Adipose tissue (tissue), 3 donors: ENCODE measurements at regions not wholly inside any gene's neighbourhood (a gene's known extent, or its start where the extent isn't known, plus 50 kb on each side); places are given as distances from the start of the nearest gene placed in this dataset.
"Not testable (repeated sequence)": the region's sequence is repeated elsewhere in the genome, so short reads cannot be mapped to it uniquely, and the experiment has no call there.

Experiments used
- H3K27ac ChIP-seq: one replicate; pipeline ENCODE4 v1.5.1; 2013; ENCODE audit warnings: low read depth, low read length
- WGBS, 3 donors: extraction: QIAGEN DNeasy Blood & Tissue Kit; methylation state at CpG; one replicate each; pipeline ENCODE4 v1.1.7; 2013; 5-methylcytosine and 5-hydroxymethylcytosine counted together
- donor health status: healthy with polysubstance abuse.
- donor health status: Bipolar disorder and iron deficiency.
- donor health status: healthy.

DNA sequence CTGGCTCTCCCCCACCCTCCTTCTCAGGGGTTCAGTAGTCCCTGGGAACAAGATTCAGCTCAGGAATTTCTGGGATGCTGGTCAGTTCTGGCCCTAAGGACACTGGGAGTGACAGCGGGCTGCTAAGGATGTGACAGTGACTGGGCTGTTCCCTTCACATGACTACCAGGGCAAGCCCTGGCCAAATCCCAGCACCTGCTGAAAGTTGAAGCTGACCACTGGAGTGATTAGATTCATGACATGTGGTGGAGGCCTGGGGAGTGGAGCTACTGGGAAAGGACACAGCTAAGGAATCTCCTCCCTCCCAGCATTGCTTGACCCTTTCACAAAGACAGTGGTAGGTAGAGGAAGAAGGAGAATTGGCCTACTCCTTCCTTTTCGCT is 204.9 kb downstream of the DAD1 start:
- no peak overlapping the region for H3K27ac ChIP-seq
- 89 to 98% (median 91%) methylated on average over 2 of the region's 2 CpGs for WGBS, 3 donors

DNA sequence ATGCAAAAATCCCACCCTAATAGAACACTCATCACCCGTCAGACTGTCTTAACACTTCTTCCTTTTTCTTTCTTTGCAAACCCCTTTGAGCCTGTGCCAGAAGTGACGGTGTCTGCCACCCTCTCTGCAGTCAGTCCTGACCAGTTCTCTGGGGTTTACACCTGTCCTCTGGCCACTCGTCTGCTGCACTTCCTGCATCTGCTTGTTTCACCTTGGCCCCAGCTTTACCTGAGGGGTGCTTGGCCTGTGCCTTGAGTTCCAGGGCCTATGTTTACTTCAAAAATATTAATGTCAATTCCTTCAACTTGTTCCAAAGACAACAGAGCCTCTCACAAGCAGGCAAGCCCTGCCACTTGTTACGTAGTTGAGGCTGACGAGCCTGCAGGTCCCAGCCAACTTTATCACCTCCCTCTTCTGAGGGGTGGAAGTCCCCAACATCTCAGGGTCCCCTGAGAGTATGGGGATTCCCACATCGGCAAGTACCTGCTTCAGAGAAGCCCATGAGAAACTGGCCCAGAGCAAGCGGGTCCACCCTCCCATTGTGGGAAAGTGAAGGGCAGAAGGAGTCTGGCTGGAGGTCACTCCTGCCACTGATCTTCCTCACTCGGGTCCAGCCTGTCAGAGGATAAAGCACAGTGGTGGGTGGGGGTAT is 205.4 kb downstream of the DAD1 start:
- WGBS, 3 donors = 62 to 65% (median 65%) methylated on average over 8 of the region's 8 CpGs
- H3K27ac ChIP-seq = no peak overlapping the region

DNA sequence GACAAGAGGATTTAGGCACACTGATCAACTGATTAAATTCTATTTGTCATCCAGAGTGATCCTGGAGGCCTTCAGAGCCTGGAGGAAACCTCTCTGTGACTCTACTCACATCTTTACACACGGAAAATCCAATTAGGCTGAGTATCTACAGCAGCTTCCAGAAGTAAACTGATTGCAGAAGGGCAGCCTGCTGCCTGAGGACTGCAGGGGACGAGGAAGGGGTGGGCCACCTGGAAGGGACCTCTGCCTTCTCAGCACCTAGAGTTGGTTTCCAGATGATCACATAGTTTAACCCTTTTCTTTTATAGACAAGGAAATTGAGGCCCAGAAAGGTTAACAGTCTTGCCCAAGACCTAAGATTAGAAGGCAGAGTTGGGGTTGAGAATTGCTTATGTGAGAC is 206.1 kb downstream of the DAD1 start:
- H3K27ac ChIP-seq = no peak overlapping the region
- 84 to 96% (median 85%) methylated on average over 2 of the region's 2 CpGs for WGBS, 3 donors

DNA sequence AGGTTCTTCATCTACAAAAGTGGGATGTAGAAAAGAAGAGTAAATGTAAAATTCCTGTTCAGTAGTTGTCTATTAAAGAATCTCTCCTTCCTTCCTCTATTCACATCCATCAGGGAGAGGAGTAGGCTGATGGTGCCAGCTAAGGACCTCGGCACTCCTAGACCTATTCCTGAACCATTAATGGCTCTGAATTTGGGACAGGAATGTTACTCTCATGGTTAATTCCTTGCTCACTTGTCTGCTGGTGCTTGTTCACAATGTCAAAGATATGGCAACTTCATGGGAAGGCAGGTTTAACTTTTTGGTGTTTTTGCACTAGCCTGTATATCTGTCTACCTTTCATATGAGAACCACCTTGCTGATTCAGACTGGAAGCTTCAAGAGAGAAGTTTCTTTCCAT is 206.6 kb downstream of the DAD1 start:
- H3K27ac ChIP-seq = no peak overlapping the region
- whole genome bisulfite sequencing, 3 donors = 95 to 100% (median 96%) methylated on average over 1 of the region's 1 CpG

DNA sequence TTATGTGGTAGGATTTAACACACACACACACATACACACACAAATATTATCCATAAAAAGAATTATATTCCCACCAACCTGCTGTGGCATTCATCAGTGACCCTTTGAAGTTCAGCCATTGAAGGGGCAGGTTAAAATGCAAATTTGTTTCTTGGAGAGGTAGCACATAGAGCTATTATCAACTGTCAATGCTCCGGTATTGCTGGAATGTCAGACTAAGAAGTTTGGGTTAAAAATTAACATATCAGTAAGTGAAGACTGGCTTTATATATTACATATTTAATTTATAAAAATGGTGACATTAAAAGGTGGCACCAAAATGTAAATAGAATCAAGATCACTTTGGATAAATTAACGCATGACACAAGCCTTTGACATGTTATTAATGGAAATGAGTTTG is 207.3 kb downstream of the DAD1 start:
- WGBS, 3 donors = 64 to 97% (median 93%) methylated on average over 2 of the region's 2 CpGs

DNA sequence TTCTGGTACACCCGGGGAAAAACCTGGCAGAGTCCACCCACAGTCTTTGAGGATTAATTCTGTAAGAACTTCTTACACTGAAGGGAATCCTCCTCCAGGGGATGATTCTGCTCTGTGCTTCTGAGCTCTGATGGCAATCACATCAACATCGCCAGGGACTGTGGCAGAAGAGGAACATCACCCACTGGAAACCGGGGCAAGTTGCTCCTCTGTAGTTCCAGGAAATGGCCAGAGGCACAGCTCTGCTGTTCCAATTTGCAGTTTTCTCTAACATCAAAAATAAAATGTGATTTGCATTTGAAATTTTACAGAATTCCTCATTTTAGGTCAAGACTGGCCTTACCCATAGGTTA is 207.6 kb downstream of the DAD1 start:
- 42 to 75% (median 46%) methylated on average over 3 of the region's 3 CpGs for WGBS, 3 donors
- no peak overlapping the region for H3K27ac ChIP-seq

More for the DNA sequence above, 207.3 kb downstream of the DAD1 start:
- H3K27ac ChIP-seq = no peak overlapping the region

DNA sequence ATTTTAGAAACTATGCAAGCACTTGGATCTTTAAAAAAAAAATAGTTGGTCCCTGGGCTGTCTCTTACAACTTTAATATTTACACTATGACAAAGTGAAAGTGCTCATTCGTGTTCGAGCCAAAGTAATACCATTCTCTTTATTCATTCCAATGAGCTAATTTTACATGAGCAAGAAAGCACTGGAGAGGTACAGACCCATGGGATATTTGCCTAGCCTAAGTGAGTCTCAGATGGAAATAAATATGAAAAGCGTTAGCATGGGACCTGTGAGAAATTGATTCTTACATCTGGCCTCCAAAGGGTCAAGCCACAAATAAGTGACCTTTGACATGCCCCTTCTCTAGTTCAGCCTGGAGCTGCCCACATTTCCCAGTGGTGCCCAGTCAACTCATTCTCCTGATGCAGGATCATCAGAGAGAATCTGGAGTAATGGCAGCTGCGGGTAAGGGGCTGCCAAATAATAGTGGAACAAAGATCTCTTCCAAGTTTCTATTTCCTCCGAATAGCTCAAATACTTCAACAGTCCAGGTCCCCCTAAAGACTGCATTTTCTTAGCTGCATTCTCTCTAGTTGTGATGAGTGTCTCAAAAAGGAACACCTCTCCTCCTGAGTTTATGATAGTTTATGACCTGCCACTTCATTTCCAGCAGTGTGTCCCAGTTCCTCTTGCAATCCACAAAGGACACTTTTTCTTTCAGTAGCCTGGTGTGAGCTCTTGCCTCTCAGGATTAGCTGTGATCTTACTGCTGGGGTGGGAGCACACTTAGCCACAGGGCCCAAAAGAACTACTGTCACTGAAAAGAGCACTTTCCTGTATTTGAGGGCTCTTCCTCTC is 208.2 kb downstream of the DAD1 start:
- no peak overlapping the region for H3K27ac ChIP-seq
- 51 to 69% (median 62%) methylated on average over 5 of the region's 5 CpGs for WGBS, 3 donors

DNA sequence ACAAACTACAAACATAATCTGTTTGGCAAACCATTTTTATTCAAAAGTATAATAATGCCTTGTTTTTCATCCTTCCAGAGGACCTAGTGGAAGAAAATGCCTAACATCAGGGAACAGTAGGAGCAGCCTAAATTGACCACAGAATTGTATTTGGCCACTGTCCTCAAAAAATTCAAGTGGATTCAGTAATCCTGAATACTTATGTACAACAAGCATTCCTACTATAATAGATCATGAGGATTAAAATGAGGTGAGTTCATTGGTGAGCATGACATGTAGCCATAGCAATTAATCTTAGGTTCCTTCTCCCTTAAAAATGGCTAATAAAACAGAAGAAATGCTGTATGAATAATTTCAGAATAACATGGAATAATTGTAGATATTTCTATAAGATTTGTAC is 209.3 kb downstream of the DAD1 start:
- H3K27ac ChIP-seq = no peak overlapping the region

DNA sequence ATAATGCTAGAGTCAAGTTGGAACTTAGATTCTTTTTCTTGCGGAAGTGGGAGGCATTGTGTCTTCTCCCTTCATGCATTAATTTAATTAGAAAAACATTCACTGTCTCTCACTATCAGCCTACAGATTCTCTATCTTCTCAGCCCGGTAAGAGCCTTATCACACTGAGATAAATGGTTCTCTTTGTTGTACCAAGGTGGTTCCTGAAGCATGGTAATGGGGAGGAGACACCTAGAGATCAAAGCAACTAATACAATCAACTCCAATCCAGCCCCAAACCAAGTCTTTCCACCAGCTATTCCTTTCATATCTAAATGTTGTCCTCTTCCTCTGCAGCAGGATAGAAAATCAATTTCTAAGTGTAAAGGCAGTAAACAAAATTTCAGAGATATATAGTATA is 210.8 kb downstream of the DAD1 start:
- 47 to 64% (median 63%) methylated on average over 2 of the region's 2 CpGs for WGBS, 3 donors

DNA sequence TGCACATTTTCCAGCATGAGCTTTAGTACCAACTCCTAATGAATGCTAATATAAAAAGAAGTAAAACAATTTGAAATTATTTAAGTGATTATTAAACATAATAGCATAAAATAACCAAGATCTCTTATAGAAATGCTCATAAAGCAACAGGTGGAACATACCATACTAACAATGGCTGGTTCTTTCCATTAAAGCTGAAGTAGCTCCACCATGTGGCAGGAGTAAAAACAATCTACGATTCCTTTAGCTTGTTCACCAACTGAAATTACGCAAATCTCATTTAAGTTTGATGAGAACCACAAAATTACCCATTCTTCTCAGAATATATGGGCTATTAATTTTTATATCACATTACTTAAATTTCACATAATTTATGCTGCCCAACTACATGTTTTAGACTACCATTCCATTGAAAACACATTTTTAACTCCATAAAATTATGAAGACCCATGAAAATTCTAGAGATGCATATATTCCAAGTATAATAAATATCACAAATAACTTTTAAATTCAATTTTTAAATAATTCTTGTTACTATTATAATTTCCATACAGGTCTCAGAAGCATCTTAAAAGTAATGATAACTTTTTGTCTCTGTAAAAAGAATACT is 213.6 kb downstream of the DAD1 start:
- WGBS, 3 donors = 5 to 24% (median 5%) methylated on average over 2 of the region's 2 CpGs
- H3K27ac ChIP-seq = no peak overlapping the region

More for the DNA sequence above, 210.8 kb downstream of the DAD1 start:
- H3K27ac ChIP-seq = no peak overlapping the region

DNA sequence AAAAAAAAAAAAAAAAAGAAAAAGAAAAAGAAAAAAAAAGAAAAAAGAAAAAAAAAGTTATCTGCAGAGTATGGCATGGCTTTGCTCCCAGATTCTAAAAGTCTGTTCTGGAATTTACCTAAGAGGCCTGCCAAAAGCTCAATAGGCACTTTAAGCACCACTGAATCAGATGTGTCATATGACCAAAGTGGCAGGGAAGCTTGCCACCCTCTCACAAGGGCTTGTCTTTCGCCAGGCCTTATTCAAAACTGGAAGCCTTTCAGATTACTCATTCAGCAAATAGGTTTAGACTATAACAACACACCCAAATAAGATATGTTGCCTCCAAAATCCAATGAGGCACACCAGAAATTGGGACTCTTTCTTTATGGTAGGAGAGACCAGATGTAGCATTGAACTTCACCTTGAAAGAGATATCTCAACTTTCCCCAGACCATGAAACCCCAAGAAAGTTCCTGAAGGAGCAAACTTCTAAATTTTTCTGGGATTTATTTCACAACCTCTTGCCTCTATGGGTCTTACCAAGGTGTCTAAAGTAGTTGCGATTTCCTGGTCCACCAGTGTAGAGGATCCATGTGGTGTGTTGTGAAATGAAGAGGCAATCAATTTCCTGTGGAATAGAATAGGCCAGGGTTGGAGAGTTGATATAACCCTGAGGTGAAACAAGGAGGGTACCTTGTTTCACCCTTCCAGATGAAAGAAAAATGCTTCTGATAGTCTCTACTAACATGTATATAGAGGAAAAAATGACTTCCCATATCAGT is 218.8 kb downstream of the DAD1 start:
- H3K27ac ChIP-seq = no peak overlapping the region
- WGBS, 3 donors = 66 to 84% (median 81%) methylated on average over 2 of the region's 2 CpGs

DNA sequence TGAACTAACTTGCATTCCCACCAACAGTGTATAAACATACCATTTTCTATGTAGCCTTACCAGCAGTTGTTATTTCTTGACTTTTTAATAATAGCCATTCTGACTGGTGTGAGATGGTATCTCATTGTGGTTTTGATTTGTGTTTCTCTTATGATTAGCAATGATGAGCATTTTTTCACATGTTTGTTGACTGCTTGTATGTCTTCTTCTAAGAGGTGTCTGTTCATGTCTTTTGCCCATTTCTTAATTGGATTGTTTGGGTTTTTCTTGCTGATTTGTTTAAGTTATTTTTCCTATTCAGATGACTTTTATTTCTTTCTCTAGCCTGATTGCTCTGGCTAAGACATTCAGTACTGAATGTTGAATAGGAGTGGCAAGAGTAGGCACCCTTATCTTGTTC is 230.3 kb downstream of the DAD1 start:
- H3K27ac ChIP-seq = no peak overlapping the region

DNA sequence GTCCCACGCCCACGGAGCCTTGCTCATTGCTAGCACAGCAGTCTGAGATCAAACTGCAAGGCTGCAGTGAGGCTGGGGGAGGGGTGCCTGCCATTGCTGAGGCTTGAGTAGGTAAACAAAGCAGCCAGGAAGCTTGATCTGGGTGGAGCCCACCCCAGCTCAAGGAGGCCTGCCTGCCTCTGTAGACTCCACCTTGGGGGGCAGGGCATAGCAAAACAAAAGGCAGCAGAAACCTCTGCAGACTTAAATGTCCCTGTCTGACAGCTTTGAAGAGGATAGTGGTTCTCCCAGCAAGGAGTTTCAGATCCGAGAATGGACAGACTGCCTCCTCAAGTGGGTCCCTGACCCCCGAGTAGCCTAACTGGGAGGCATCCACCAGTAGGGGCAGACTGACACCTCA is 239.7 kb downstream of the DAD1 start:
- not testable (repeated sequence) for H3K27ac ChIP-seq
- 52 to 75% (median 73%) methylated on average over 4 of the region's 4 CpGs for WGBS, 3 donors

DNA sequence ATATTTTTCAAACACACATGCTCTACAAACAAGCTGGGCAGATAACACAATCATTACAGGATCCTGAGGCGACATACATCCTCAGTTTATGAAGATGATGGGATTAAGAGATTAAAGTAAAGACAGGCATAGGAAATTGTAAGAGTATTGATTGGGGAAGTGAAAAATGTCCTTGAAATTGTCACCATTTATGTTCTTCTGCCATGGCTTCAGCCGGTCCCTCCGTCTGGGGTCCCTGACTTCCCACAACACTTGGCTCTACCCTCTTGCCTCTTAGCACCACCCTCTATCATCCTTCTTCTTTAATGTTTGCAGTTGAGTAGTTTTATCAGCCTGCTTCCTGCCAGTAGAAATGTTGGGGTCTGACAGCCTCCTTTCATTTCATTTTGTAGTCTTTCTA is 244.4 kb downstream of the DAD1 start:
- 80 to 93% (median 82%) methylated on average over 3 of the region's 3 CpGs for WGBS, 3 donors
- no peak overlapping the region for H3K27ac ChIP-seq

DNA sequence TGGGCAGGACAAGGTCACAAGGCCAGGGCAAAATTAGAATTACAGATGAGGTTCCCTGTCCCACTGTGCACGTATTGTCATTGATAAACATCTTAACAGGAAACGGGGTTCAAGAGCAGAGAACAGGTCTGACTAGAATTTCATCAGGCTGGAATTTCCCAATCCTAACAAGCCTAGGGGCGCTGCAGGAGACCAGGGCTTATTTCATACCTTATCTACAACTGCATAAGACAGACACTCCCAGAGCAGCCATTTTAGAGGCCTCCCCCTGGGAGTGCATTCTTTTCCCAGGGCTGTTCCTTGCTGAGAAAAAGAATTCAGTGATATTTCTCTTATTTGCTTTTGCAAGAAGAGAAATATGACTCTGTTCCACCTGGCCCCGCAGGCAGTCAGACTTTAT is 244.8 kb downstream of the DAD1 start:
- WGBS, 3 donors = 81 to 90% (median 88%) methylated on average over 4 of the region's 4 CpGs
- not testable (repeated sequence) for H3K27ac ChIP-seq

DNA sequence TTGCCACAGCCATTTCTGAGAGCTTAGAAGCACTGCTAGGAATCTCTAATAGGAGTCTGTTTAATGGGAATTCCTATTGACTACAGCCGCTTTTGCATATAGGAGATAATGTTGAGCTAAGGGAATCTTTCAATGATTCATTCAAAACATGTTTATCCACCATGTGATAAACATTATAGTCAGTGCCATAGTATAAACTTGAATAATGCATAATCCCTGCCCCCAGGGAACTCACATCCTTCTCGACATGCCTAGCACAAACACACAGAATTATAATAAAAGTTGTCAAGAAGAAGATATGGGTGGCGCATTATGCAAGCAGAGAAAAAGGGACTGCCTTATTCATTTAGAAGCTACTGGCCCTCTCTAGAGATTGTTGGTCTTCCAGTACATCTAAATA is 248.0 kb downstream of the DAD1 start:
- H3K27ac ChIP-seq = no peak overlapping the region
- 87 to 91% (median 87%) methylated on average over 3 of the region's 3 CpGs for WGBS, 3 donors

DNA sequence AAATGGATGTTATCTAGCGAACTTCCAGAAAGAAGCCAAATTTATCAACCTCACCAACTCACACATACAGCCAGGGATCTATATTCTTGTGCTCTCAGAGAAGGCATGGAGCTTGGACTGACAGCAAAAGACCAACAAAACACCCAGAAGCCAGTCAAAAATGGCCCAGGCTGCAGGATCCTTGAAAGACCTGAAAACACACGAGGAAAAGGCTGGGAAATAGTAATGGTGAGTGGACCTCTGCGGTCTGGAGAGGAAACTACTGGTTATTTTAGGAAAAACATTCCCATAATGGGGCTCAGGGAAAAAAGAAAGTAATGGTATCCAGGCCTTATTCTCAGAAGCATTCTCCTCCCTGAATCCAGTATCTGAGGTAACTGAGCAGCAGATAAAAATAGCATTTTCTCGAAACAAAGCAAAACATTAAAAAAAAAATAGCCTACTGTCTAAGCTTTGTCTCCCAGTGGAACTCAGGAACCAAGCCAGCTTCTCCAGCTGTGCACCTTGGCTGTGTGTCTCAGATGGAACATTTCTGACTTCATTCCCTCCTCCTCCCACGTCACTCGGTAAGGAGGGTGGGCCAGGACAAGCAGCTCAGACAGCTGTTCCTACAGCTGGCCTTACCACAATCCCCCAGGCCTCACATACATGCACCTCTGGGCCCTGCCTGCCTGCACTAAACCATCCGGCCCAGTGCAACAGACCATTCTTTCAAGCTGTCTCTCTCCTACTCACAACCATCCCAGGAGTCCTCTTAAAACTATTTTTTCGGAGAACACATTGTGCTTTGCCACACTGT is 249.9 kb downstream of the DAD1 start:
- 43 to 56% (median 54%) methylated on average over 8 of the region's 8 CpGs for WGBS, 3 donors
- H3K27ac ChIP-seq = no peak overlapping the region

DNA sequence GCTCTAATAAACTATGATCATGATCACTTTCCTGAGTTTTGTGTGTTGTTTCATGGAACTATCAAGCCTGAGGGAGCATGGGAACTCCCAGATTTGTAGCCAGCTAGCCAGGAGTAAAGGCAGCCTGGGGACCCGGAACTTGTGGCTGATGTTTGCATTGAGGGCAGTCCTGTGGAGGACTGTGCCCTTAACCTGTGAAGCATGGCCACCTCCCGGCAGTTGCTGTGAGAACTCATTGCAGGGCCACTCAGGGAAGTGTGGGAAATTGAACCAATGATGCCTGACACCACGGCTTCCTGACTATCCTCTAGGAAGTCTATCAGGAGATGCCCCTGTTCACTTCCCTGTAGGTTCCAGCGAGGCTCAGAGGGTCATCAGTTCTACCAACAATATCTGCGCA is 250.6 kb downstream of the DAD1 start:
- 90 to 94% (median 91%) methylated on average over 5 of the region's 5 CpGs for WGBS, 3 donors
- no peak overlapping the region for H3K27ac ChIP-seq
